Suprapubic skin (tissue), 4 donors: ENCODE measurements at regions not wholly inside any gene's neighbourhood (a gene's known extent, or its start where the extent isn't known, plus 50 kb on each side); places are given as distances from the start of the nearest gene placed in this dataset.

Source experiments
- DNase-seq, 2 donors: peaks; one replicate each; pipeline ENCODE4 v3.0.0-alpha.2; 2019; ENCODE audit warnings: low spot score in 2 of 2
- H3K27ac ChIP-seq: fragments of 200-600 bp; sonication (generic); one replicate; pipeline ENCODE4 v1.5.1; 2019
- H3K27me3 ChIP-seq: fragments of 200-600 bp; sonication (generic); one replicate; pipeline ENCODE4 v1.5.1; 2019
- H3K36me3 ChIP-seq: fragments of 200-600 bp; sonication (generic); one replicate; pipeline ENCODE4 v1.5.1; 2019
- H3K4me1 ChIP-seq: fragments of 200-600 bp; sonication (generic); one replicate; pipeline ENCODE4 v1.5.1; 2019
- H3K4me3 ChIP-seq: fragments of 200-600 bp; sonication (generic); one replicate; pipeline ENCODE4 v1.5.1; 2019; ENCODE audit warnings: mild to moderate bottlenecking
- H3K9me3 ChIP-seq: fragments of 200-600 bp; sonication (generic); one replicate; pipeline ENCODE4 v1.5.1; 2019
- CTCF ChIP-seq, 2 donors: fragments of 200-600 bp in 1 of 2; fragments of 450-650 bp in 1 of 2; sonication (generic) in 1 of 2; IDR thresholded peaks; one replicate each; pipeline ENCODE4 v1.5.1; 2016 to 2019; ENCODE audit warnings: antibody characterized with exemption in 2 of 2, mild to moderate bottlenecking in 1 of 2, moderate library complexity in 1 of 2
- EP300 ChIP-seq: sonication (generic); formaldehyde crosslinking; IDR thresholded peaks from one replicate; pipeline ENCODE4 v1.6.1; 2017; ENCODE audit warnings: antibody characterized with exemption
- POLR2A ChIP-seq, 2 donors: fragments of 450-650 bp; IDR thresholded peaks; one replicate each; pipeline ENCODE4 v1.6.1; 2017; ENCODE audit warnings: antibody characterized with exemption in 2 of 2, mild to moderate bottlenecking in 2 of 2, moderate library complexity in 2 of 2
- POLR2AphosphoS5 ChIP-seq, 3 donors: sonication (generic); formaldehyde crosslinking; IDR thresholded peaks; one replicate each; pipeline ENCODE4 v1.6.1; 2017; ENCODE audit warnings: antibody characterized with exemption in 3 of 3
- WGBS: methylation state at CpG from one replicate; pipeline ENCODE4 v1.1.5; 2018; 5-methylcytosine and 5-hydroxymethylcytosine counted together

DNA sequence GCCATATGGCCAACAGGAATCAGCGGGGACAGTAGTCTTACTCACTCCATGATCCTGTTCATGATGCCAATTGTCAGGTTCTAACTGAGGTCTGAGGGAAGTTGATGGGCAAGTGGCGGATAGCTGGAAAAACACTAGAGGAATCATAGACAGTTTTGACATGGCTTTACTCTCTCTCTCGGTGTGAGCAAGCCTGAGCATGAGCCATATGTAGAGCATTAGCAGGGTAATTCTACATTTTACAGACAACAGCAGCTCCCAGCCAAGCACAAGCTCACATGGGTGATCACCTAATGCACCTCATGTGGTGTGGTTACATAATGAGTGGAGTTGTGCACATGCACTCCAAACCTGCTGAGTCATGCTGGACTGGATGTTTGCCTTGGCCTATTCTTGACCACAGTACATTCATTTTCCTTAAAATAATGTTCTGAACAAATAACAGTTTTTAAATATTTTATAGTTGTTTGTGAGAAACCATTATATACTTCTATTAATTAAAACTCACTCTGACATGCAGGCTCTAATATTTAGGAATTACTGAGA, 429.2 kb downstream of the GPAT3 start:
- H3K9me3 ChIP-seq = no peaks in the 10 kb centered on the region
- no peaks in the 10 kb centered on the region for H3K4me1 ChIP-seq
- 89% methylated on average over 3 of the region's 3 CpGs for WGBS
- no peak overlapping the region for H3K27ac ChIP-seq
- H3K27me3 ChIP-seq = no peaks in the 10 kb centered on the region
- H3K36me3 ChIP-seq = no peaks in the 10 kb centered on the region
- DNase-seq = no peak
- no peak for TF ChIP-seq EP300
- TF ChIP-seq POLR2AphosphoS5 (IDR thresholded peaks at IDR 0.05) = no peak
- no peak for TF ChIP-seq CTCF (IDR thresholded peaks at IDR 0.05)
- no peak for TF ChIP-seq POLR2A (IDR thresholded peaks at IDR 0.05)
- H3K4me3 ChIP-seq = no peak overlapping the region

GRCh38 chr4:83962492-83962891, 426.6 kb downstream of the GPAT3 start:
- no peak overlapping the region for H3K27ac ChIP-seq
- no peak overlapping the region for H3K4me3 ChIP-seq

DNA sequence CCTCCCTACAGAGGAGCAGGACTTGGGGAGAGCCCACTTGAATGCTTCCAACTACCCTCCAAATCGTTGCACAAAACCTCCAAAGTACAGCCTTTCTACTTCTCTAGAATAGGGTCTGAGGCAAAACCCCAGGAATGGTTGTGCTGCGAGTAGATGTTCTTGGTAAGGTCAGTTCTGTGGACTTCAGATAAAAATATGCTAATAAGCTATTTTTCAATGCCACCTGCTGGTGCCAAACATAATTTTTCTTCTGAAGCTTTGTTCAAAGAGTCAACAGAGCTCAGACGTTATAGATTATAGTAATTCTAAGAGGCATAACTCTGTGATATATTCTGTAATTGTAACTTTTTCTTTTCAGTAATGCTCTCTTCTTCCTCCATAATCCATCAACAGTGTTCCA, 425.7 kb downstream of the GPAT3 start:
- no peaks in the 10 kb centered on the region for H3K27me3 ChIP-seq
- 50% methylated on average over 3 of the region's 3 CpGs for WGBS
- H3K9me3 ChIP-seq = no peaks in the 10 kb centered on the region
- DNase-seq = no peak
- no peaks in the 10 kb centered on the region for H3K4me1 ChIP-seq
- H3K27ac ChIP-seq = no peak overlapping the region
- H3K36me3 ChIP-seq = no peaks in the 10 kb centered on the region
- H3K4me3 ChIP-seq = no peak overlapping the region
- no peak for TF ChIP-seq POLR2AphosphoS5 (IDR thresholded peaks at IDR 0.05)
- no peak for TF ChIP-seq POLR2A (IDR thresholded peaks at IDR 0.05)
- TF ChIP-seq EP300 = no peak
- no peak for TF ChIP-seq CTCF (IDR thresholded peaks at IDR 0.05)

More at GRCh38 chr4:83962492-83962891, 426.6 kb downstream of the GPAT3 start:
- no peaks in the 10 kb centered on the region for H3K9me3 ChIP-seq
- no peaks in the 10 kb centered on the region for H3K27me3 ChIP-seq
- no peaks in the 10 kb centered on the region for H3K4me1 ChIP-seq
- DNase-seq = no peak
- WGBS = 80% methylated on average over 4 of the region's 4 CpGs
- TF ChIP-seq POLR2AphosphoS5 (IDR thresholded peaks at IDR 0.05) = no peak
- TF ChIP-seq POLR2A (IDR thresholded peaks at IDR 0.05) = no peak
- no peak for TF ChIP-seq CTCF (IDR thresholded peaks at IDR 0.05)
- no peak for TF ChIP-seq EP300
- H3K36me3 ChIP-seq = no peaks in the 10 kb centered on the region

- Histone ChIP-seq H3K27me3 (no peaks in the 10 kb centered on the region), H3K27ac (no peak overlapping the region), H3K4me1 (no peaks in the 10 kb centered on the region), H3K36me3 (no peaks in the 10 kb centered on the region), H3K9me3 (no peaks in the 10 kb centered on the region), H3K4me3 (no peak overlapping the region)
- WGBS = 93% methylated on average over 5 of the region's 5 CpGs
- DNase-seq = no peak
- TF ChIP-seq POLR2A (IDR thresholded peaks at IDR 0.05) = no peak
- TF ChIP-seq CTCF (IDR thresholded peaks at IDR 0.05) = no peak
- no peak for TF ChIP-seq EP300
- TF ChIP-seq POLR2AphosphoS5 (IDR thresholded peaks at IDR 0.05) = no peak
These were observed 423.3 kb downstream of the GPAT3 start for GRCh38 chr4:83959160-83959559.

DNA sequence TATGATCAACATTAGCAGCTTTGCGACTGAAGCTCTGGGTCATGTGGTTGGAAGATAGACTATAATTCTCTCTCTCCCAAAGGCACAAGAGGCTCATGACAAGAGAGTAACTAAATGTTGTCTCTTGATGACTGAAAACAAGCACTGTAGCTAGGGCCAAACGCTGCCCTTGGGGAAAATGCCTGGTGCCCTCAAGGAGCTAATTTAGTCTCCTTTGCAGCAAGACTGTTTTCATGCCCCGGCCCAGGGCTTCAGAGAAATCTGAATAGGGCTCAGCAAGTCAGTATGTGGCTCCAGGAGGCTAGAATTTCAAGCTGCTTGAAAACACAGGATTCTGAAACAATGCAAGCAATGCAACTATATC, 411.9 kb downstream of the GPAT3 start:
- no peak overlapping the region for H3K27ac ChIP-seq
- no peaks in the 10 kb centered on the region for H3K27me3 ChIP-seq
- no peak for DNase-seq
- H3K36me3 ChIP-seq = no peaks in the 10 kb centered on the region
- no peaks in the 10 kb centered on the region for H3K4me1 ChIP-seq
- TF ChIP-seq POLR2A (IDR thresholded peaks at IDR 0.05) (no peak), EP300 (no peak), CTCF (IDR thresholded peaks at IDR 0.05) (no peak), POLR2AphosphoS5 (IDR thresholded peaks at IDR 0.05) (no peak)
- no peak overlapping the region for H3K4me3 ChIP-seq
- 32% methylated on average over 3 of the region's 3 CpGs for WGBS
- H3K9me3 ChIP-seq = no peaks in the 10 kb centered on the region
